BLaER1 treated with 17β-estradiol and CSF1 and Interleukin-3, amounts not matched to agents 10 nM and 100 nM (cell line): ENCODE measurements at regions not wholly inside any gene's neighbourhood (a gene's known extent, or its start where the extent isn't known, plus 50 kb on each side); places are given as distances from the start of the nearest gene placed in this dataset.

Experiments used
- H3K27ac ChIP-seq, 11 experiments: shearing (Covaris generic); formaldehyde crosslinking; 2 replicates each; pipeline ENCODE4 v1.8.1; 2022
- H3K27me3 ChIP-seq, 11 experiments: shearing (Covaris generic); formaldehyde crosslinking; 2 replicates each; pipeline ENCODE4 v1.8.1; 2022
- H3K36me3 ChIP-seq, 11 experiments: shearing (Covaris generic); formaldehyde crosslinking; 2 replicates each; pipeline ENCODE4 v1.8.1; 2022
- H3K4me1 ChIP-seq, 10 experiments: shearing (Covaris generic); formaldehyde crosslinking; 2 replicates each; pipeline ENCODE4 v1.8.1; 2022
- H3K4me2 ChIP-seq, 11 experiments: shearing (Covaris generic); formaldehyde crosslinking; 2 replicates each; pipeline ENCODE4 v1.8.1; 2022
- H3K4me3 ChIP-seq, 10 experiments: shearing (Covaris generic); formaldehyde crosslinking; 2 replicates each; pipeline ENCODE4 v1.8.1; 2022
- H3K9ac ChIP-seq, 11 experiments: shearing (Covaris generic); formaldehyde crosslinking; 2 replicates each; pipeline ENCODE4 v1.8.1; 2022
- H3K9me3 ChIP-seq, 11 experiments: shearing (Covaris generic); formaldehyde crosslinking; replicated peaks in 1 of 11; 2 replicates each; pipeline ENCODE4 v1.8.1; 2022
- H4K20me1 ChIP-seq, 11 experiments: shearing (Covaris generic); formaldehyde crosslinking; 2 replicates each; pipeline ENCODE4 v1.8.1; 2022
- Cebpa-rat ChIP-seq, 11 experiments: shearing (Covaris generic); IDR thresholded peaks; 2 replicates each; pipeline ENCODE4 v1.8.1; 2022

GRCh38 chr4:162659716-162660115, 495.9 kb upstream of the FSTL5 start:
- no peaks in the 10 kb centered on the region for H4K20me1 ChIP-seq
- H3K4me3 ChIP-seq = no peak overlapping the region
- H3K36me3 ChIP-seq = no peaks in the 10 kb centered on the region
- H3K27me3 ChIP-seq = no peaks in the 10 kb centered on the region
- no peaks in the 10 kb centered on the region for H3K4me1 ChIP-seq
- H3K9me3 ChIP-seq = no peaks in the 10 kb centered on the region
- no peak for TF ChIP-seq Cebpa-rat (IDR thresholded peaks at IDR 0.05)
- no peak overlapping the region for H3K27ac ChIP-seq
- no peak overlapping the region for H3K4me2 ChIP-seq
- H3K9ac ChIP-seq = no peak overlapping the region

- no peak overlapping the region for H3K4me3 ChIP-seq
- H3K36me3 ChIP-seq = no peaks in the 10 kb centered on the region
- H3K9me3 ChIP-seq = no peaks in the 10 kb centered on the region
- H3K4me2 ChIP-seq = no peak overlapping the region
- H3K4me1 ChIP-seq = no peaks in the 10 kb centered on the region
- no peak for TF ChIP-seq Cebpa-rat (IDR thresholded peaks at IDR 0.05)
- no peak overlapping the region for H3K9ac ChIP-seq
- H3K27ac ChIP-seq = no peak overlapping the region
- H3K27me3 ChIP-seq = no peaks in the 10 kb centered on the region
- H4K20me1 ChIP-seq = no peaks in the 10 kb centered on the region
Observed at GRCh38 chr4:162657966-162658365, 494.2 kb upstream of the FSTL5 start.

- Histone ChIP-seq H3K4me3 (no peak overlapping the region), H3K36me3 (no peaks in the 10 kb centered on the region), H3K27me3 (no peaks in the 10 kb centered on the region), H3K27ac (no peak overlapping the region), H3K9me3 (no peaks in the 10 kb centered on the region), H4K20me1 (no peaks in the 10 kb centered on the region), H3K4me2 (no peak overlapping the region), H3K9ac (no peak overlapping the region), H3K4me1 (no peaks in the 10 kb centered on the region)
- TF ChIP-seq Cebpa-rat (IDR thresholded peaks at IDR 0.05) = no peak
Observed at GRCh38 chr4:162650166-162650565, 486.4 kb upstream of the FSTL5 start.

GRCh38 chr4:162645381-162645780, 481.6 kb upstream of the FSTL5 start:
- no peak overlapping the region for H3K4me2 ChIP-seq

GRCh38 chr4:162644346-162644745, 480.5 kb upstream of the FSTL5 start:
- TF ChIP-seq Cebpa-rat (IDR thresholded peaks at IDR 0.05) = no peak
- H3K27ac ChIP-seq = no peak overlapping the region
- peaks cover 0 to 4% (median 0%) of the 10 kb centered on the region in 11 experiments; a peak in 1 of 22 replicates for H3K9me3 ChIP-seq
- no peaks in the 10 kb centered on the region for H3K4me1 ChIP-seq
- no peaks in the 10 kb centered on the region for H3K27me3 ChIP-seq
- H3K4me3 ChIP-seq = no peak overlapping the region
- H3K36me3 ChIP-seq = no peaks in the 10 kb centered on the region
- H3K9ac ChIP-seq = no peak overlapping the region
- no peak overlapping the region for H3K4me2 ChIP-seq
- H4K20me1 ChIP-seq = no peaks in the 10 kb centered on the region

More at GRCh38 chr4:162645381-162645780, 481.6 kb upstream of the FSTL5 start:
- no peaks in the 10 kb centered on the region for H3K4me1 ChIP-seq
- no peaks in the 10 kb centered on the region for H3K27me3 ChIP-seq
- H4K20me1 ChIP-seq = no peaks in the 10 kb centered on the region
- H3K9me3 ChIP-seq = peaks cover 0 to under 1% (median 0%) of the 10 kb centered on the region in 11 experiments; a peak in 1 of 22 replicates
- H3K9ac ChIP-seq = no peak overlapping the region
- H3K4me3 ChIP-seq = no peak overlapping the region
- no peak overlapping the region for H3K27ac ChIP-seq
- no peak for TF ChIP-seq Cebpa-rat (IDR thresholded peaks at IDR 0.05)
- no peaks in the 10 kb centered on the region for H3K36me3 ChIP-seq

GRCh38 chr4:162640152-162640551, 476.4 kb upstream of the FSTL5 start:
- no peaks in the 10 kb centered on the region for H3K4me1 ChIP-seq
- no peak for TF ChIP-seq Cebpa-rat (IDR thresholded peaks at IDR 0.05)

GRCh38 chr4:162634390-162634789, 470.6 kb upstream of the FSTL5 start:
- H3K27me3 ChIP-seq = no peaks in the 10 kb centered on the region
- no peak for TF ChIP-seq Cebpa-rat (IDR thresholded peaks at IDR 0.05)
- no peaks in the 10 kb centered on the region for H3K36me3 ChIP-seq
- no peak overlapping the region for H3K9ac ChIP-seq
- H3K4me1 ChIP-seq = no peaks in the 10 kb centered on the region
- no peaks in the 10 kb centered on the region for H4K20me1 ChIP-seq
- no peak overlapping the region for H3K27ac ChIP-seq
- no peak overlapping the region for H3K4me3 ChIP-seq
- no peak overlapping the region for H3K4me2 ChIP-seq
- 0 out of 22 replicates have a peak, but pooled peaks cover 0 to 6% (median 0%) of the 10 kb centered on the region in 11 experiments for H3K9me3 ChIP-seq

More at GRCh38 chr4:162640152-162640551, 476.4 kb upstream of the FSTL5 start:
- Histone ChIP-seq H3K4me2 (no peak overlapping the region), H4K20me1 (no peaks in the 10 kb centered on the region), H3K36me3 (no peaks in the 10 kb centered on the region), H3K4me3 (no peak overlapping the region), H3K9me3 (peaks cover 0 to 6% (median 0%) of the 10 kb centered on the region in 11 experiments; a peak in 1 of 22 replicates), H3K27me3 (no peaks in the 10 kb centered on the region), H3K9ac (no peak overlapping the region), H3K27ac (no peak overlapping the region)

GRCh38 chr4:162622664-162623063, 458.9 kb upstream of the FSTL5 start:
- H4K20me1 ChIP-seq = no peaks in the 10 kb centered on the region
- no peak overlapping the region for H3K4me3 ChIP-seq
- H3K27me3 ChIP-seq = no peaks in the 10 kb centered on the region
- no peaks in the 10 kb centered on the region for H3K4me1 ChIP-seq
- no peak overlapping the region for H3K4me2 ChIP-seq
- H3K36me3 ChIP-seq = no peaks in the 10 kb centered on the region
- H3K9ac ChIP-seq = no peak overlapping the region
- H3K9me3 ChIP-seq = no peaks in the 10 kb centered on the region
- H3K27ac ChIP-seq = no peak overlapping the region
- no peak for TF ChIP-seq Cebpa-rat (IDR thresholded peaks at IDR 0.05)

- no peak overlapping the region for H3K27ac ChIP-seq
- H3K4me2 ChIP-seq = no peak overlapping the region
- no peaks in the 10 kb centered on the region for H3K36me3 ChIP-seq
- H4K20me1 ChIP-seq = no peaks in the 10 kb centered on the region
- no peaks in the 10 kb centered on the region for H3K4me1 ChIP-seq
- TF ChIP-seq Cebpa-rat (IDR thresholded peaks at IDR 0.05) = no peak
- H3K9ac ChIP-seq = no peak overlapping the region
- H3K9me3 ChIP-seq = no peaks in the 10 kb centered on the region
- H3K4me3 ChIP-seq = no peak overlapping the region
- no peaks in the 10 kb centered on the region for H3K27me3 ChIP-seq
Observed at GRCh38 chr4:162610116-162610515, 446.3 kb upstream of the FSTL5 start.

GRCh38 chr4:162586266-162586665, 422.5 kb upstream of the FSTL5 start:
- Histone ChIP-seq H3K9me3 (no peaks in the 10 kb centered on the region), H3K27me3 (no peaks in the 10 kb centered on the region), H3K27ac (no peak overlapping the region), H3K4me1 (no peaks in the 10 kb centered on the region), H3K9ac (no peak overlapping the region), H3K4me3 (no peak overlapping the region), H3K36me3 (no peaks in the 10 kb centered on the region), H3K4me2 (no peak overlapping the region), H4K20me1 (no peaks in the 10 kb centered on the region)
- no peak for TF ChIP-seq Cebpa-rat (IDR thresholded peaks at IDR 0.05)
